ENCODE measurements at regions not wholly inside any gene's neighbourhood (a gene's known extent, or its start where the extent isn't known, plus 50 kb on each side); places are given as distances from the start of the nearest gene placed in this dataset.

GRCh38 chr13:105452895-105453294 lies 1082.6 kb downstream of the EFNB2 start:
- DNase-seq (ENCODE audit: low read depth in 3 of 3) = no peak

DNA sequence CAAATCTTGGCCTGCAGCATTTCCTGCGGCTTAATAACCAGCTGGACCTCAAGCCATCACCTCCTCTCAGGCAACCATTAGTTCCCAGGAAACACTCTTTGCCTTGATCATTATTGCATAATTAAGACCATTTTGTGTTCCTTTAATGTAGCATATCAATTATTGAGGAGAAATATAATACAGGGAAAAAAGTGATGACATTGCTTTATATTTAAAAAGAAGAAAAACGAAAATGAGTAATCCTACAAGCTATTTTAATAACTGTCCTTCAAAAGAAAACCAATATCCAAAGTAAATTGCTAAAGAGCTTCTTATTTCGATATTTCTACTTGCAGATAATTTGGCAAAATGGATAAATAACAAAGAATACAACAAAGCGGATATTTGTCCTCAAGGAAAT lies 1084.7 kb downstream of the EFNB2 start:
- no peak for DNase-seq (ENCODE audit: low read depth in 3 of 3)

GRCh38 chr13:105448811-105449210 lies 1086.7 kb downstream of the EFNB2 start:
- DNase-seq (ENCODE audit: low read depth in 3 of 3) = no peak

- no peak for DNase-seq (ENCODE audit: low read depth in 3 of 3)
Measured at GRCh38 chr13:105446197-105446596, 1089.3 kb downstream of the EFNB2 start.

DNA sequence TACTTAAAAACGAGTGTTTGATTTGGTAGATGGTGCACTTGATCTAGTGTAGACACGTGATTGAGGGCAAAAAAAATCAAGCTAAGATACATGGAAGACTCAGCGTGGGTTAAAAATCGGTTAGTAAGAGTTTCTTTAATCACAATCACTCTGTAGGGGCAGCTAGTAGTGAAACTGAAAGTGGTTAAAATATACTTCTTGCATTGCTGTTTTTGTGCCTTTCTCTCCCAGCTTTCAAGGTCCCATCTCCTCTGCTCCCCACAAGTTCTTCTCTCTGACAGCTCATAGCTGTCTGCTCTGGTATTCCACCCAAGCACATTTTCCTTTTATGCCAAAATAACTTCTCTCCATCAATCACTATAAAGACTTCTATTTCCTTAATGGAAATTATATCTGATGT lies 1089.7 kb downstream of the EFNB2 start:
- DNase-seq (ENCODE audit: low read depth in 3 of 3) = no peak

DNA sequence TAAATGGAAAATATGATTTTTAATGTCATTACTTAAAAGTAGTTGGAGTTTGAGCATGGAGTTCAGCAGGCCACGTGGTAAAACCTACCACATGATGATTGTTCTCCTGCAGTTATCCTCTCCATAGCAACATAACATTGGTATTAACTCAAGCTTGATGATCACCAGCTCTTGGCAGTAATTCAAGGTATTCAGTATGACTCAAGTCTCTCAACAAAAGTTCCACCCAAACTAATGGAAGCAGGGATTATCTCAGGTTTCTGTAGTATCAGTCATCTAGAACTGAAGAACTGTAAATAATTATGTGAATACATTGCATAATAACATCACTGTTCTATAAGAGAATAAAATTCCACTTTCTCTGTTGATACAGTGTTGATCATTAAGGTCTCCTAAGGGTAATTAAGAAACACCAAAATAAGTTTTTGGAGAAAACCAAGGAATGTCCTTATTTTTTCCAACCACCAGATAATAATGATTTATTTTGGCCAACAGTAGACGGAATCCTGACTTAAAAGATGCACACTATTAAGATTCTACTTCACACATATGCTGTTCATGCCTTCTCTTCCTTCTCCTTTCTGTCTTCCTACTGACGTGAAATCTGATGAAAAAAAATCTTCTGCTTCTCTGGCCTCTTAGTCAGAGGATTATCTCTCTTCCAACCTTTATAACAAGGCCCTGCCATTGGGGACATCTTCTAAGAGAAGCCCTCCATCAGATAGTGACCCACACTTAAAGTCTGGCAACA lies 1092.3 kb downstream of the EFNB2 start:
- DNase-seq (ENCODE audit: low read depth in 3 of 3) = no peak

GRCh38 chr13:105442040-105442439 lies 1093.4 kb downstream of the EFNB2 start:
- no peak for DNase-seq (ENCODE audit: low read depth in 3 of 3)

DNA sequence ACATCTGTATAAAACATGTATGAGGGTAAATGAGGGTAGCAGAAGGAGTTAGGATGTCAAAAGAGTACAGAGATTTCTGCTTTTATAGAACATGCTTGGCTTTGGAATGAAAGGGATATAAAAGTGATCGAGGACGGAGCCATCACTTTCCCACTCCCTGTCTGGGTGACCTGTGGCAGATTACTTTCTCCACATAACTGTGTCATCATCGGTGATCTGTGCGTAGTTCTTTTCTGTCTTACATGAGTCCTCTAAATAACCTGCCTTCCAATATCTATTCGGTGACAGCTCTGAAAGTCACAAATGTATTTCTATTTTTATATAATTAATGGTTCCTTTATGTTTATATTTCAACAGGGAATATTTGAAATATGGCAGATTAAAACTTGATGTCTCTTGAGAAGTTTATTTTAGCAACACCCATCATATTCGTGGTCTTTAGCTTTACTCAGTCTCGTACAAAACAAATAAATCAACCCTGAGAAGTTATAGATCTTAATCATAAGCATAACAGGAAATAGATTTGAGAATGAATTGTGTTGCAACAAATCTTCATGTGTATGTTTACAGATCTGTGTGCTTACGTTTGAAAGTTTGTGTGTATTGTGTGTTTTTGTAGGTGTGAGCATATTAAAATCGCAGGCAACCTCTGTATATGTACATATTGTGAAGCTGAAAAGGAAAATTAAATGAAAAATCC lies 1094.3 kb downstream of the EFNB2 start:
- DNase-seq (ENCODE audit: low read depth in 3 of 3) = no peak

- DNase-seq (ENCODE audit: low read depth in 3 of 3) = no peak
Measured at GRCh38 chr13:105436943-105437342, 1098.5 kb downstream of the EFNB2 start.

DNA sequence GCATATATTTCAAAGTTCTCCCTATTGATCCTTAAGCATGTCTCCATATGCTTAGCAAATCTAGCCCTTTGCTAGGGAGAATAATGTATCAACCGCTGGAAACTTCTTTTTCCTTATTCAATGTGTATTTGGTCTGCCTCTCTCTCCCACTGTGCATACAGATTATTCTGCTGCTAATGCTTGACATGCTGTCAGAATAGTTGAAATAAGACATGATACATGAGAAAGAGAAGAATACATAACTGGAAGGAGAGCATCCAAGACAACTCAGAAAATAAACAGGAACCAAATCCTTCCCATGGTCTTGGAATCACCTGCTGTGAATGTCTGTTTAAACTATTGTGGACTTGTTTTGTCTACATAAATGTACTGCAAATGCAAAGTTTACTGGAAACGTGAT lies 1103.0 kb downstream of the EFNB2 start:
- no peak for DNase-seq (ENCODE audit: low read depth in 3 of 3)

GRCh38 chr13:105428811-105429210 lies 1106.7 kb downstream of the EFNB2 start:
- DNase-seq (ENCODE audit: low read depth in 3 of 3) = no peak

DNA sequence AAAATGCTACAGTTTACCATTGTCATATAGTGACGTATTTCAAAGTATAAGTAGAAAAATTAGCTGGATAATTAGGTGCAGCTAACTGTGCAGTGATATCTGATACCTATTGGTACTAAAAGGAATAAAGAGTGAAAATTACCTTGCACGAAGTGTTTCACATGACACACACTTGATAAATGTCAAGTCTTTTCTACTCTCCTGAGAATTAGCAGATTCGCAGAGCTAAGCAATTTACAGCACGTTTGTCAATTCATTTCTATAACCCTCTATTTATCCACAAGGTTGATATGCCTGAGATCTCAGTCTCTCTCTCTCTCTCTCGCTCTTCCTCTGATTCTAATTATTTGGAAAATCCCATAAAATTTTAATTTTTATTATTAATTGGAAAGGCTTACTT lies 1109.0 kb downstream of the EFNB2 start:
- DNase-seq (ENCODE audit: low read depth in 3 of 3) = no peak

- no peak for DNase-seq (ENCODE audit: low read depth in 3 of 3)
Measured at GRCh38 chr13:105414639-105415038, 1120.8 kb downstream of the EFNB2 start.

DNA sequence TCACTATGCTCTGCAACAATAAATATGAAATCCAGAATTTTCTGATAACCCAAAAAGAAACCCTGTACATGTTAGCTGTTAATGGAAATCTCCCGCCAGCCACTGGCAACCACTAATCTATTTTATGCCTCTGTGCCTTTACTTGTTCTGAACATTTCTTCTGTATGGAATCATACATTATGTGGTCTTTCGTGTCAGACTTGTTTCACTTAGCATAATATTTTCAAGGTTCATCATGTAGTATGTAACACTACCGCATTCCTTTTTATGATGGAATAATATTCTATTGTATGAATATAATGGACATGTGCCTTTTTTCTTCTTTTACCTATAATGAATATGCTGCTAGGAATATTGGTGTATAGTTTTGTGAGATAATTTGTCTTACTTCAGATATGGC lies 1123.3 kb downstream of the EFNB2 start:
- DNase-seq (ENCODE audit: low read depth in 3 of 3) = no peak

DNA sequence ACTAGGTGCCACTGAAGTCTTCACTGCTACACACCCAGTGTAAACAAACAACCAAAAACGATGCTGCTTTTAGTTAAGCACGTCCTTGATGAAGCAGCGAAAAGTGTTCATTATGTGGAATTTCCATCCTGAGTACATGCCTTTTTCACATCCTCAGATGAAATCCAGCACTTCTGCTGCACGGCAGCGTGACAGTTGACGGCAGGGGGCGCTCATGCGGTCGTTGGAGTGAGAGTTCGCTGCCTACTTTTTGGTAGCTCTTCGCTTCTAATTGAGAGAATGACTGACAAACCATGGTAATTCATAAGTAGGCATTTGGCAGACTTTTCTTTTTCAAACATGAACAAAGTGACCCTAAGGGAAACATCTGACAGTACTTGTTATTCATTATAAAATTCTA lies 1124.9 kb downstream of the EFNB2 start:
- DNase-seq (ENCODE audit: low read depth in 3 of 3) = peak in 1 of 3 experiments; percentile 19

GRCh38 chr13:105406551-105406950 lies 1128.9 kb downstream of the EFNB2 start:
- no peak for DNase-seq (ENCODE audit: low read depth in 3 of 3)

- no peak for DNase-seq (ENCODE audit: low read depth in 3 of 3)
Measured at GRCh38 chr13:105403086-105403485, 1132.4 kb downstream of the EFNB2 start.

DNA sequence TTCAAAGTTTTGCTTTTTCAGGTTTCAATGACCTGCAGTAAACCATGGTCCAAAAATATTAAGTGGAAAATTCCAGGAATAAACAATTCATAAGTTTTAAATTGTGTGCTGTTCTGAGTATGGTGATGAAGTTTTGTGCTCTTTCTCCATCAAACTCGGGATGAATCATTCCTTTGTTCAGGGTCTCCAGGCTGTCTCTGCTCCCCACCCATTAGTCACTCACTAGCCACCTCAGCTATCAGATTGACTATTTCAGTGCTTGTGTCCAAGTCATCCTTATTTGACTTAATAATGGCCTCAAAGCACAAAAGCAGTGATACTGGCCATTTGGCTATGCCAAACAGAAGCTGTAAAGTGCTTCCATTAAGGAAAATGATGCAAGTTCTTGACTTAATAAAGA lies 1140.4 kb downstream of the EFNB2 start:
- no peak for DNase-seq (ENCODE audit: low read depth in 3 of 3)

DNA sequence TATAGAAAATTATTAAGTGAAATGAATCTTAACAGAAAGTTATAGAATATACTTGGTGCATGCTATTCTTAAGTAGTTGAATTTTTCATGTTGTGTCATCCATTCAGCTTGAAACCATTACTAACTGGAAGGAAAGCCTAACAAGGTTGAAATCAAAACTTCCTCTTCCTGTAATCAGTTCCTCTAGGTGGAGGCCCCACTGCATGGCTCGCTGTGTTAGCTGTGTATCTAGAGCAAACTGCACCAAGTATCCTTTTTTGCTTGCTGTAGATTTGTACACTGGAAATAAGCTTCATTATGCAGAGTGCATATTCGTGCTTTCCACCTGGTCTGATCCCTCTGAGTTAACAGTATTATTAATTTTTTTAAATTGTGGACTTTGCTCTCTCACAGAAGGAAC lies 1146.1 kb downstream of the EFNB2 start:
- no peak for DNase-seq (ENCODE audit: low read depth in 3 of 3)

DNA sequence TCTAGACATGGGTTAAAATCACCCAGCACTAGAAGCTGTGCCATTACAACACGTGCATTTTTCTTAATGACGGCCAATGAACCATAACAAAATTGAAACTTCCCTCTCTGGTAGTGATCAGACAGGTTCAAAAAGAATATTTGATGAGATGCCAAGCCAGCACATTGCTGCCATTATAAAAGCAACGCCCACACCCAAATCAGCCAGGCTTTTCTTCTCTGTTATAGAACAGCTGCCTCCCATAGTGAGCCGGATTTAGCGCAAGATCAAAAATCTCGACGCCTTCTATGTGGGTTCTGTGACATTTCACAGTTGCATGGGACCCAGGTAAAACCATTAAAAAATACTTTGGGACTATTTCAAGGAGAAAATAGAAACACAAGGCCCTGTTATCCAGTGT lies 1158.0 kb downstream of the EFNB2 start:
- no peak for DNase-seq (ENCODE audit: low read depth in 3 of 3)

DNA sequence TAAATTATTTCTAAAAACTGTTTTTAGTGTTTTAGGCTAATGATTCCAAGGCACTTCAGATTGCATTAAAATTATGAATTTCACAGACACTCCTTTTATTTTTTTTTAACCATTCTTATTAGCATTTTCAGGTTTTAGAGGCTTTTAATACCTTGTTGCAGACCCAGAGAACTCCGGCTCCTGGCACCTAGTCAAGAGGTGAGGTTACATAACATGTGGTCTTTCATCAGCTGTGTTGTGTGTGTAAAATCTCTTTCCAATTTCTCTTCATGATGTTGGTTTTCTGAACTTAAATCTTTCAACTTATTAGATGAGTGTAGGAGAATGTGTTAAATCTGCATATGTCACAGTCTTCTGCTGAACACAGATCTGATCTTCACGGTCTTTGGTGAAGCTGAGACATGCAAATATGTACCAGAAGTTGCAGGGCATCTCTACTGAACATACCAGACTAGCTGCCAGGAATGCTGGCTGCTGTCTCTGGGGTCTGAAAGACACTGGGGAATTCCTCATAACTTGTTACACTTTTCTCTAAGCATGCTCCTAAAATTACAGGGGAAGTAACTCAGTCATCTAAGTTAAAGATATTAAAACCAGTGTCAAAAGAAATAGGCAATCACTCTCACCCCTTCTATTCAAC lies 1165.3 kb downstream of the EFNB2 start:
- no peak for DNase-seq (ENCODE audit: low read depth in 3 of 3)

GRCh38 chr13:105368781-105369180 lies 1166.7 kb downstream of the EFNB2 start:
- DNase-seq (ENCODE audit: low read depth in 3 of 3) = no peak

DNA sequence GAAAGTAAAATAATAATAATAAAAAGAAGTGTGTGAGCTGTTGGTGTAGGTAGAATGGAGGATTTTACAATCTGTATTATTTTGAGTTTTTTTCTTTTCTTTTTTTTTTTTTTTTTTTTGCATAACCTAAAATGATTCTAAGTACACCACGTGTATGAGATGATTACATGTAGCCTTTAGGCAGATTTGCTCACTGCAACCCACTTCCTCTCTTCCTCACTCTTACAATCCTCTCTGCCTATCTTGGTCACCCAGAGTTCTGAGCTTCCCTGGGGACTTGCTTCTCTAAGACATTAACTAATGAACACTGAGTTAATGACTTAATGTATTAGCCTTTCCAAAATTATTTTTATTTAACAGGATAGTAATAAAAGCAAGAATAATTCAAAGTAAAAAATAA lies 1169.6 kb downstream of the EFNB2 start:
- no peak for DNase-seq (ENCODE audit: low read depth in 3 of 3)
